Prostate gland (tissue), 2 donors: ENCODE measurements at regions not wholly inside any gene's neighbourhood (a gene's known extent, or its start where the extent isn't known, plus 50 kb on each side); places are given as distances from the start of the nearest gene placed in this dataset.

Experiments
- POLR2A ChIP-seq: fragments of 450-650 bp; IDR thresholded peaks from one replicate; pipeline ENCODE4 v1.6.1; 2016; ENCODE audit warnings: antibody characterized with exemption, mild to moderate bottlenecking
- POLR2AphosphoS5 ChIP-seq: sonication (generic); formaldehyde crosslinking; IDR thresholded peaks from one replicate; pipeline ENCODE4 v1.6.1; 2017; ENCODE audit warnings: antibody characterized with exemption
- TF ChIP-seq, protein P1 (sequence below), 4 experiments: fragments of 200-600 bp in 2 of 4; fragments of 450-650 bp in 2 of 4; sonication (generic) in 2 of 4; IDR thresholded peaks; 1 replicate in 3 of 4; 2 replicates in 1 of 4; pipeline ENCODE4 v1.5.1; 2016 to 2019; ENCODE audit warnings: antibody characterized with exemption in 4 of 4, mild to moderate bottlenecking in 2 of 4, moderate library complexity in 2 of 4

DNA sequence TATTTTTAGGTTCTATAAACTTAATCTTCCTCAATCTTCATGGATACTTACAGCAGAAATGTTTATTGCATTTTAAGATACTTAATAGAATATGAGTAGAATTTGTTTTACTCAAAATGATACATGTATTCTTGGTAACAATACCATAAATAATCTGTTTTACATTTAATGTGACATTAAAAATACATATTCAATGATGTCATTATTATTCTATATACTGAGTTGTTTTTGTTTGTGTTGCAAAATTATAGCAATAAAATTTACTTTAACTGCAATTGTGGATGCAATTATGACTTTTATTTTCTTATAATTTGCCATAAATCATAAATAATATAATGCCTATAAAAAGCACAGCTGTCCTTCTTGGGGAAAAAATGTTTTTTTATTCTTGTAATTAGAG, 275.9 kb upstream of the CCNG1 start:
- TF ChIP-seq POLR2A (no peak), POLR2AphosphoS5 (no peak)
- TF ChIP-seq, protein P1, sequence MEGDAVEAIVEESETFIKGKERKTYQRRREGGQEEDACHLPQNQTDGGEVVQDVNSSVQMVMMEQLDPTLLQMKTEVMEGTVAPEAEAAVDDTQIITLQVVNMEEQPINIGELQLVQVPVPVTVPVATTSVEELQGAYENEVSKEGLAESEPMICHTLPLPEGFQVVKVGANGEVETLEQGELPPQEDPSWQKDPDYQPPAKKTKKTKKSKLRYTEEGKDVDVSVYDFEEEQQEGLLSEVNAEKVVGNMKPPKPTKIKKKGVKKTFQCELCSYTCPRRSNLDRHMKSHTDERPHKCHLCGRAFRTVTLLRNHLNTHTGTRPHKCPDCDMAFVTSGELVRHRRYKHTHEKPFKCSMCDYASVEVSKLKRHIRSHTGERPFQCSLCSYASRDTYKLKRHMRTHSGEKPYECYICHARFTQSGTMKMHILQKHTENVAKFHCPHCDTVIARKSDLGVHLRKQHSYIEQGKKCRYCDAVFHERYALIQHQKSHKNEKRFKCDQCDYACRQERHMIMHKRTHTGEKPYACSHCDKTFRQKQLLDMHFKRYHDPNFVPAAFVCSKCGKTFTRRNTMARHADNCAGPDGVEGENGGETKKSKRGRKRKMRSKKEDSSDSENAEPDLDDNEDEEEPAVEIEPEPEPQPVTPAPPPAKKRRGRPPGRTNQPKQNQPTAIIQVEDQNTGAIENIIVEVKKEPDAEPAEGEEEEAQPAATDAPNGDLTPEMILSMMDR (IDR thresholded peaks at IDR 0.05): no peak
